K562 (cell line): ENCODE measurements at regions not wholly inside any gene's neighbourhood (a gene's known extent, or its start where the extent isn't known, plus 50 kb on each side); places are given as distances from the start of the nearest gene placed in this dataset.

ENCODE experiments used
- ATAC-seq: fragments of 200-7000 bp; cut with Tn5 transposase; 3 replicates; pipeline ENCODE4 v1.9.1; 2020; ENCODE audit warnings: moderate library complexity
- BruUV-seq: library from RNA; stranded (reverse); fragments of 400-500 nt; replicated peaks from 2 replicates; lab custom pipeline; 2021; lab: Mats Ljungman, UMichigan
- CTCF ChIA-PET: fragments of 300-600 bp; formaldehyde crosslinking; extraction: SDS; loops from one replicate; lab custom pipeline; 2021; ENCODE audit warnings: low intra/inter-chr PET ratio; lab: Yijun Ruan, JAX
- POLR2A ChIA-PET: fragments of 300-600, 350-650 bp; sonication (Branson Sonifier 250); formaldehyde crosslinking; extraction: SDS; loops from one replicate; lab custom pipeline; 2021; ENCODE audit warnings: antibody characterized with exemption, inconsistent platforms; lab: Yijun Ruan, JAX
- DNase-seq, 4 experiments: peaks; one replicate each; pipeline versions ENCODE4 v3.0.0 to v3.0.0-alpha.2; 2011 to 2018; ENCODE audit warnings: low spot score in 3 of 4, mixed read lengths in 3 of 4; ENCODE audit errors: extremely low read depth in 1 of 4
- FAIRE-seq: peaks from 2 replicates; lab custom pipeline; 2011; peaks lifted over from hg19 to GRCh38; lab: Jason Lieb, UNC
- H2AFZ ChIP-seq: 2 replicates; pipeline ENCODE4 v1.6.0; 2011; ENCODE audit warnings: low read depth, low read length, control low read depth, inconsistent platforms
- H3K27ac ChIP-seq: fragments of 200-600 bp; 3 replicates; pipeline ENCODE4 v1.8.0; 2011; ENCODE audit warnings: low read depth, mild to moderate bottlenecking, control low read depth, inconsistent platforms, low read length, moderate library complexity, mixed read lengths; ENCODE audit errors: extremely low read depth
- H3K27me3 ChIP-seq, 2 experiments: fragments of 300-600 bp in 1 of 2; 2 replicates in 1 of 2; 3 replicates in 1 of 2; pipeline versions ENCODE4 v1.6.0 to v1.8.0; 2011; ENCODE audit warnings: inconsistent platforms in 2 of 2, low read length in 2 of 2, mild to moderate bottlenecking in 1 of 2, mixed read lengths in 1 of 2, moderate library complexity in 1 of 2; ENCODE audit not compliant: control insufficient read depth in 2 of 2, insufficient read depth in 2 of 2
- H3K36me3 ChIP-seq: fragments of 300-600 bp; 3 replicates; pipeline ENCODE4 v1.8.0; 2011; ENCODE audit warnings: mild to moderate bottlenecking, low read length, inconsistent platforms; ENCODE audit not compliant: control insufficient read depth, insufficient read depth
- H3K4me1 ChIP-seq, 2 experiments: fragments of 200-600 bp in 1 of 2; replicated peaks in 1 of 2; 2 replicates in 1 of 2; 3 replicates in 1 of 2; pipeline versions ENCODE4 v1.5.1 to v1.8.0; 2011; ENCODE audit warnings: inconsistent platforms in 2 of 2, low read length in 2 of 2, mild to moderate bottlenecking in 1 of 2, mixed read lengths in 1 of 2, moderate library complexity in 1 of 2; ENCODE audit not compliant: control insufficient read depth in 2 of 2, insufficient read depth in 2 of 2
- H3K4me2 ChIP-seq: 2 replicates; pipeline ENCODE4 v1.6.1; 2011; ENCODE audit warnings: low read length, control low read depth, inconsistent platforms, mixed read lengths; ENCODE audit not compliant: insufficient read depth
- H3K4me3 ChIP-seq: fragments of 200-600 bp; sonication (generic), shearing (Covaris generic); 2 replicates; pipeline ENCODE4 v1.5.1; 2016; ENCODE audit warnings: control low read depth, inconsistent platforms
- H3K79me2 ChIP-seq: fragments of 200-600 bp; 3 replicates; pipeline ENCODE4 v1.8.0; 2011; ENCODE audit warnings: low read length, inconsistent platforms; ENCODE audit not compliant: control insufficient read depth, insufficient read depth
- H3K9ac ChIP-seq, 2 experiments: 2 replicates each; pipeline versions ENCODE4 v1.6.0 to v1.6.1; 2011; ENCODE audit warnings: low read depth in 2 of 2, low read length in 2 of 2, control low read depth in 1 of 2, inconsistent platforms in 1 of 2, mild to moderate bottlenecking in 1 of 2, mixed read lengths in 1 of 2; ENCODE audit not compliant: insufficient read depth in 1 of 2
- H3K9me1 ChIP-seq: one replicate; pipeline ENCODE4 v1.6.0; 2011; ENCODE audit warnings: inconsistent platforms, mild to moderate bottlenecking, low read length, moderate library complexity; ENCODE audit not compliant: control insufficient read depth, insufficient read depth
- H3K9me3 ChIP-seq: replicated peaks from 2 replicates; pipeline ENCODE4 v1.5.1; 2011; ENCODE audit warnings: low read depth, low read length, inconsistent platforms; ENCODE audit not compliant: control insufficient read depth, insufficient read depth
- H4K20me1 ChIP-seq: replicated peaks from 2 replicates; pipeline ENCODE4 v1.6.1; 2011; ENCODE audit warnings: low read length, inconsistent platforms, mixed read lengths; ENCODE audit not compliant: control insufficient read depth, insufficient read depth
- C11orf30 ChIP-seq: fragments of 450-650 bp; IDR thresholded peaks from 2 replicates; pipeline ENCODE4 v1.6.1; 2016; ENCODE audit warnings: low read depth, mild to moderate bottlenecking
- CBFA2T3 ChIP-seq: fragments of 450-650 bp; IDR thresholded peaks from 2 replicates; pipeline ENCODE4 v1.6.1; 2017
- DIDO1 ChIP-seq: fragments of 450-650 bp; IDR thresholded peaks from 2 replicates; pipeline ENCODE4 v1.6.1; 2016; ENCODE audit warnings: low read depth, missing biosample characterization, missing genetic modification characterization
- E2F3 ChIP-seq: fragments of 250-450 bp; sonication (Bioruptor Pico); IDR thresholded peaks from 2 replicates; pipeline ENCODE4 v1.4.0; 2020; ENCODE audit warnings: mild to moderate bottlenecking
- GABPB1 ChIP-seq: sonication (generic); formaldehyde crosslinking; IDR thresholded peaks from 2 replicates; pipeline ENCODE4 v1.8.0; 2022; ENCODE audit warnings: mild to moderate bottlenecking, missing genetic modification reagents
- NFYB ChIP-seq: IDR thresholded peaks from 2 replicates; pipeline ENCODE4 v1.6.1; 2011; ENCODE audit warnings: mild to moderate bottlenecking, moderate library complexity; ENCODE audit not compliant: insufficient read length; ENCODE audit errors: extremely low read depth
- SAP30 ChIP-seq: fragments of 200-600 bp; sonication (generic); IDR thresholded peaks from 2 replicates; pipeline ENCODE4 v1.6.1; 2012; ENCODE audit warnings: borderline replicate concordance, low read depth, mild to moderate bottlenecking, moderate library complexity, low read length, control low read depth, inconsistent platforms; ENCODE audit not compliant: insufficient read depth, poor library complexity, severe bottlenecking
- WGBS: fragments of 100-300 bp; shearing (Covaris generic); methylation state at CpG from one replicate; pipeline ENCODE4 v1.1.6; 2016; ENCODE audit warnings: low coverage, mixed read lengths; ENCODE audit not compliant: insufficient coverage; ENCODE audit errors: missing lambda C conversion rate; 5-methylcytosine and 5-hydroxymethylcytosine counted together
- in situ Hi-C: fragments of 300-500 bp; cut with MboI; formaldehyde crosslinking; loops from 4 replicates; pipeline ENCODE4 v1.15.0; 2018; ENCODE audit warnings: inconsistent platforms, mixed read lengths
- intact Hi-C: fragments of 100-400 bp; cut with micrococcal nuclease; formaldehyde crosslinking; loops from 2 replicates; pipeline ENCODE4 v1.14.2; 2022

DNA sequence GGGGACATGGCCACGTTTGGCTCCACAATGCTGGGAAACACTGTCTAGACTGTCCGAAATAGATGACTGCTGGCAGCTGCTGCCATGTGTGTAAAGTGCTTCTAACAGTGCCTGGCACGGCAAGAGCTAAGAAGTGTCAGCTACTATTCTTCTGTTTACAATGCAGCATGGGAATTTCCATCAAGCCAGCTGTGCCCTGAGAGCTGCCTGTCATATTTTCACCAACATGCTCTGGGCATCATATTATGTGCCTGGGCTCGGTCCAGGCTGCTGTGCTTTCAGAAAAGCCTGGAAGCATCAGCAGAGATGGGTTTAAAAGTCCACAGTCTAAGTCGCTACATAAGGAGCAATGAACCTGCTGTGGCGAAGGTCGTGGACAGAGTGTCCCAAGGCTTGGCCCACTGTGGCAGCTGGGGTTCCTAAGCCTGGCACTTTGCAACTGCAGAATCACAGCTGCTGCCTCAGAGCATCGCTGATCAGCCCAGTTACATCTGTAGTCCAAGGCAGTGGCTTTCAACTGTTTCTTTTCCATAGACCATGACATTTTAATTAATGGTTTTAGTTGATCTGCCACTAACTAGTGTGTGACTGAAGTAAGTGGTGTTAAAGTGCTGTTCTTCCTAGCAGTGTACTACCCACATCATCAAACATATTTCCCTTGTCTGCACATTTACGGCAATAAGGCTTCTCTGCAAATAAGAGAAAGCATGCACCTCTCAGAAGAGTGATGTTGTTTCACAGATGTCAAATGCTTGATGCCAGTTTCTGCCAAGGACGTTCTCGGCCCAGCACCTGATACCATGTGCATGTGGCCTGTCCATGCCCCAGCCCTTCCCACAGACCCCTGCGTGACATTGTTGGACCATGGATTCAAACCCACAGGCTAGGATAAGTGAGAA, 95.7 kb upstream of the C1QTNF9B start:
- no peak for TF ChIP-seq CBFA2T3
- H3K79me2 ChIP-seq = no peaks in the 10 kb centered on the region
- ChIA-PET POLR2A (no interaction called here), CTCF (no interaction called here)
- H3K4me2 ChIP-seq = no peak overlapping the region
- H3K4me1 ChIP-seq = no peaks in the 10 kb centered on the region
- DNase-seq = no peak
- no peak overlapping the region for H2AFZ ChIP-seq
- no peak overlapping the region for H3K27ac ChIP-seq
- no peak overlapping the region for H3K9ac ChIP-seq
- no peaks in the 10 kb centered on the region for H3K9me1 ChIP-seq
- FAIRE-seq = no peak
- H3K36me3 ChIP-seq = no peaks in the 10 kb centered on the region
- no peak overlapping the region for H3K4me3 ChIP-seq
- BruUV-seq = no TSS peak
- intact Hi-C loops (no loop called here), in situ Hi-C loops (no loop called here)
- ATAC-seq = no peak
- no peaks in the 10 kb centered on the region for H4K20me1 ChIP-seq
- 0% methylated on average over 10 of the region's 12 CpGs for WGBS
- H3K27me3 ChIP-seq = no peaks in the 10 kb centered on the region
- H3K9me3 ChIP-seq = no peaks in the 10 kb centered on the region

GRCh38 chr13:23993680-23993985, 96.3 kb upstream of the C1QTNF9B start:
- TF ChIP-seq SAP30 (no peak), E2F3 (CRISPR knock-in tag) (no peak), C11orf30 (no peak), DIDO1 (tag) (no peak), GABPB1 (no peak), NFYB (no peak)
- Histone ChIP-seq H4K20me1 (no peaks in the 10 kb centered on the region), H2AFZ (no peak overlapping the region), H3K4me1 (no peaks in the 10 kb centered on the region), H3K9me3 (no peaks in the 10 kb centered on the region), H3K4me2 (no peak overlapping the region), H3K9me1 (no peaks in the 10 kb centered on the region), H3K79me2 (no peaks in the 10 kb centered on the region), H3K27me3 (no peaks in the 10 kb centered on the region), H3K9ac (no peak overlapping the region), H3K36me3 (no peaks in the 10 kb centered on the region), H3K27ac (no peak overlapping the region), H3K4me3 (no peak overlapping the region)
- CTCF ChIA-PET = no interaction called here
- FAIRE-seq (no peak), DNase-seq (no peak), ATAC-seq (no peak)
- intact Hi-C loops (no loop called here), in situ Hi-C loops (no loop called here)
- 0% methylated on average over 1 of the region's 1 CpG for WGBS
- no TSS peak for BruUV-seq
- POLR2A ChIA-PET = no interaction called here
